ENCODE measurements at regions not wholly inside any gene's neighbourhood (a gene's known extent, or its start where the extent isn't known, plus 50 kb on each side); places are given as distances from the start of the nearest gene placed in this dataset.

- TF ChIP-seq CTCF (IDR thresholded peaks at IDR 0.05) (no peak), POLR2A (IDR thresholded peaks at IDR 0.05) (no peak)
These were observed 333.9 kb downstream of the CYRIA start for GRCh38 chr2:16331772-16332171.
